Activated CD4-positive, alpha-beta T cell treated with anti-CD3 and anti-CD28 coated beads for 4 hours (primary cell): ENCODE measurements at regions not wholly inside any gene's neighbourhood (a gene's known extent, or its start where the extent isn't known, plus 50 kb on each side); places are given as distances from the start of the nearest gene placed in this dataset.
"Not testable (repeated sequence)": the region's sequence is repeated elsewhere in the genome, so short reads cannot be mapped to it uniquely, and the experiment has no call there.

ENCODE experiments used
- DNase-seq, 2 donors: peaks; one replicate each; pipeline ENCODE4 v3.0.0-alpha.2; 2020

DNA sequence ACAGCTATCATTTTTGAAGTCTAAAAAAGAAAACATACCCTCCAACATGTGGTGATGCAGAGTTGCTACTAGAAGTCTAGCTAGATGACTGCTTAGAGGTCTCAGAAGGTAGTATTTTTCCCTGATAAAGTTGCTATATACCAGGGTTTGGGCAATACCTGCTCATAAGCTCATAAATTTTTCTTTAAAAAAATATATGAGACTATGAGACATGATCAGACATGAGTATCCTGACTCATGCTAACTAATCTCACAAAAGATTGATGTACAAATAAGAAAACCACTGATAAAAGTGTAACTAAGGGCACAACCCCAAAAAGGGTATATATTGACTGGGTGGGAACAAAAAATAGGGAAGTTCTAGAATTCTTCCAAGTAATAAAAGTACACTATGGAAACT is 740.9 kb downstream of the METTL15 start:
- no peak for DNase-seq

- no peak for DNase-seq
These were observed 734.5 kb downstream of the METTL15 start for GRCh38 chr11:28842716-28843115.

- DNase-seq, result no peak
These were observed 730.6 kb downstream of the METTL15 start for GRCh38 chr11:28838741-28839140.

DNA sequence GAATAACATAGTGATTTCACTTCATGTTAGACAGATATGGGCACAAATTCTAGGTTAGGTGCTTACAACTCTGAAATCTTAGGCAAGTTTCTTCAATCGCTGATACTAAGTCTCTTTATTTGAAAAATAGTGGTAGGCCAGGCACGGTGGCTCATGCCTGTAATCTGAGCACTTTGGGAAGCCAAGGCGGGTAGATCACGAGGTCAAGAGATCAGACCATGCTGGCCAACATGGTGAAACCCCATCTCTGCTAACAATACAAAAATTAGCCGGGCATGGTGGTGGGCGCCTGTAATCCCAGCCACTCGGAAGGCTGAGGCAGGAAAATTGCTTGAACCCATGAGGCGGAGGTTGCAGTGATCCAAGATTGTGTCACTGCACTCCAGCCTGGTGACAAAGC is 729.4 kb downstream of the METTL15 start:
- DNase-seq, result no peak

DNA sequence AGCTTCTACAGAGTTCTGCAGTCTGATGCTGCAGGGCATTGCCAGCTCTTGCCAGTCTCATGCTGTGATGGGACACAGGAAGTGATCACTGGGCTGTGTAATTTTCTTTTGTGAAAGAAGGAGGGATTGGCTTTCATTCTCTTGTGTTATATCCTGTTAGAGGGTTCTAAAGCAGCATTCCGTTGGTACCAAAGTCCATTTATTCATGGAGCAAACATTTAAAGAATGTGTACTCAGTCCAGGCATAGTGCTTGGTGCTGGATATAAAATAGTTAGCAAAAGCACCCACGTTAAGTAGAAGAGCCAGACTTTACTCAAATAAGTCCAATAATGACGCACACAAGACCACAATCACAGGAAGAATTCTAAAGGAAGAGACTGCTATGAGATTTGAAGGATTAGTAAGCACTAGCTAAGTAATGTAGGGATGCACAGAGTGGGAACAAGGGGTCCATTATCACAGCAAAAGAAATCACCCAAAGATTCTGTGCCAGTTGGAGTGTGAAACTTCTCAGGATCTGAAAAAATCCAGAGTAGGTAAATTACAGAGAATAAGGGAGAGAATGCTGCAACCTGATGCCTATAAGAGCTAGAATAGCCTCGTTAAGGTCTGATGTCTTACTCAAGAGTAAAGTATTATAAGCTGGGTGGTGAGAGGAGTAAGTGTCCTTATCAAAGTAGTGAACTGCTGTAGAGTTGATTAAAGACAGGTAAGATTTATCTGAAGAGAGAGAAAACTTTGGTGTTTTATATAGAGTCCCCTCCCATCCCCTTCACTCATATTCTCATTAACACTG is 728.3 kb downstream of the METTL15 start:
- DNase-seq, result no peak

DNA sequence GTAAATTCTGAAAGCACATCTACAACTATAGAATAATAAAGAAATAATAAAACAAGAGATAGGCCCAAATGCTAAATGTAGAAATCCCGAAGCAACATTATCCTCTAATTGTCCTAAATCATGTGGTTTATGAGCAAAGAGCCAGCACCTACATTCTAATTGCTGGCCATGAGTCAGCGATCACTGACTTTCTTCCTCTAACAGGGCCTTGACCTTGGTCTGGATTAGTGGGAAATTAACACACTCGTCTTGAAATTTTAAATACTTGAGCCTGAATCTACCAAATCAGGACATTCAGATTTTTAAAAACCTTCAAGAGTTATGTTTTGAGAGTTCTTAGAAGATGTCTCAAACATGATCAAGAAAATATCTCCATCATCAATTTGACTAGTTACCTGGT is 727.6 kb downstream of the METTL15 start:
- no peak for DNase-seq

DNA sequence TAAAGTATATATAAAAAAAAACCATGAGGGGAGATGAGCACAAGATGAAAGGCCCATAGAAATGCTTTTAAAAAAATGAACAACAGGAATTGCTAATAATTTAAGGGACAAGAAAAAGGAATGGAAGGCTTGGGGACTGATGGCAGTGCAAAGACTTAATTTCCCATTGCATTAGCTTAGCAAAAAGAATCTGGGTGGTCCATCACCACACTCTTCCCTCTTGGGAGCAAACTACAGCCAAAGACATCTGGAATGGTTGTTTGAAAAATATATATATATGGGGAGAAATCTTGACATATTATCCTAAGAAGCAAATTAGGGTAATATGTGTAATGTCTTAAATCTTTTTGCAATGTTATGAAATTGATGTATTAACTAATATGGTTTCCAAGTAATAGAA is 727.1 kb downstream of the METTL15 start:
- DNase-seq, result no peak

- no peak for DNase-seq
These were observed 726.7 kb downstream of the METTL15 start for GRCh38 chr11:28834877-28835276.

DNA sequence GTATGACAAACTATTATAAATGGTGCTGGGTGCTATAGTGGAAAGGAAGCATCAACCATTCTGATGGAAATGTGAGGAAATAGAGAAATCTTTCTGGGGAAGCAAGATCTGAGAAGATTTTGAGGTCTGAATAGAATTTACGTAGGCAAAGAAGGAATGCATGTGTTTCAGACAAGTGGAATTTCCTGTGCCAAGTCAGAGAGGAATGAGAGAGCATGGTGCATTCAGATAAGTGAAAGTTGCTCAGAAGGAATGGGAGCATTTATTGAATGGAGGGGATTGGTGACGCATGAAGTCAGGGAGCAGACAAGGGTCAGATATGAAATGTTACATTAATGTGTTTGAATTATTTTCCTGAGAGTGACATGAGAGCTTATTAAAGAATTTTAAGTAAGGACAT is 725.5 kb downstream of the METTL15 start:
- no peak for DNase-seq

DNA sequence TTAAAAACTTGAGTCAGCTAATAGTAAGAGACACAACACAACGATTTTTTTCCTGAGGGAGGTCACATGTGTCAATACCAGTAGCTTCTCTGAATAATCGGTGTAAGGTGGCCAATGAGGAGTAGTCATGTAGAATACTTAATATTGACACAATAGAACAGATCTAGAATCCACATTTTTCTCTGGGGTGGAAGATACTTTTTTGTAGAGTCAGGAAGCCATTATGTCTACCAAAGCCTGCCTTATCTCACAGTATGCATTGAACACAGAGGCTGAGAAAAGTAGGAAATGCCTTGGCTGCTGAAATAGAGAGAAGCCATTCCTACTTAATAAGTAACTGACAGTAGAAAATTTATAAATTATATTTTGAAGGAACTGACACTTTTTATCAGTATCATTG is 725.0 kb downstream of the METTL15 start:
- DNase-seq, result no peak

DNA sequence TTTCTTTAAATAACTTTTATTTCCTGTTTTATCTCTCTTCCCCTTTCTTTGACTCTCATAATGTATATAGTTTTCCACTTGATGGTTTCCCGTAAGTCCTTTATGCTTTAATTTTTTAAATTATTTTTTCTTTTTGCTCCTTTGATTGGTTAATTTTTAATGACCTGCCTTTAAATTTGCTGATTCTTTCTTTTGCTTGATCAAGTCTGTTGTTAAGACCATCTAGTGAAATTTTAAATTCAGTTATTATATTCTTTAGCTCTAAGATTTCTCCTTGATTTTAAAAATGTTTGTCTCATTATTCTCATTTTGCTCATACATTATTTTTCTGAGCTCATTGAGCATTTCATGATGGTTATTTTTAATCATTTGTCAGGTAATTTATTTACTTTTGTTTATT is 718.6 kb downstream of the METTL15 start:
- DNase-seq, result no peak

GRCh38 chr11:28822576-28822975 is 714.4 kb downstream of the METTL15 start:
- DNase-seq, result no peak

DNA sequence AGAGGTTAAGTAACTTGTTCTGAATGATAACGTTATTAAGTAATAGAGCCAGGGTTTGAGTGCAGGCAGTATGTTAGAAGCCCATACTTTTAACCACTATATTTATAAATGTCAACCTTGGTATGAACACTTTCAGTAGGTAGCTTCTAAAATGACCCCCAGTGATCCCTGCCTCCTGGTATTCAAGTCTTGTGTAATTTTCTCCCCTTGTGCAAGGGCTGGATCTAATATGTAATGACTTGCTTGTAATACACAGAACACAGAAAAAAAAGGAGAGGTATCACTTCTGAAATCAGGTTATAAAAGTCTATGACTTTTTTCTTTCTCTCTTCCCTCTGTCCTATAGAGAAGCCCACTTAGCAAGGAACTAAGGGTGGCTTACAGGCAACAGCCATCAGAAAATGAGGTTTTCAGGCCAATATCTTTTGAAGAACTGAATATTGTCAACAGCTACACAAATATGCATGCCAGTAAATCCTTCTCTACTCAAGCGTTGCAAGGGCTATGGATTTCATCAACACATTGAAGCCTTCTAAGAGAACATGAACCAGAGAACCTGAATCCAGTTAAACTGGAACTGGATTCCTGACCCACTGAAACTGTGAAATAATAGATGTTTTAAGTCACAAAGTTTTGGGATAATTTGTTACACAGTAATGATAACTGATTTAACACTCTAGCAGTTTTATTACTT is 712.3 kb downstream of the METTL15 start:
- DNase-seq, result no peak

DNA sequence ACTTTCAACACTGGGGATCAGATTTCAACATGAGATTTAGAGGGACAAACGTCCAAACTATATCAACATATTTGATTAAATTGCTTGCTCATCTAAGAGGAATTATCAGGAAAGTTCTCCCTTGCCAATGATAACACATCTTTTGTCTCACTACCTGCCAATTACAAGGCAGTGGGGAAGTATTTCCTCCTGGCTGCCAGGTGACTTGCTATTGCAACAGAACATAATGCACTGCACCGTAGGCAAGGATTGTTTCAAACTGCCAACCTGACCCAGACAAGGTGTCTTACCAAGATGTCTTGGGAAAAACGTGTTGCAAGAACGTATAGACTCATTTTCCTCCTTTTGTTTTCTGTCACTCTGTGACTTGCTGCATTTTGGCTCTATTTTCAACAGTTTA is 711.6 kb downstream of the METTL15 start:
- no peak for DNase-seq

GRCh38 chr11:28815110-28815509 is 706.9 kb downstream of the METTL15 start:
- no peak for DNase-seq

DNA sequence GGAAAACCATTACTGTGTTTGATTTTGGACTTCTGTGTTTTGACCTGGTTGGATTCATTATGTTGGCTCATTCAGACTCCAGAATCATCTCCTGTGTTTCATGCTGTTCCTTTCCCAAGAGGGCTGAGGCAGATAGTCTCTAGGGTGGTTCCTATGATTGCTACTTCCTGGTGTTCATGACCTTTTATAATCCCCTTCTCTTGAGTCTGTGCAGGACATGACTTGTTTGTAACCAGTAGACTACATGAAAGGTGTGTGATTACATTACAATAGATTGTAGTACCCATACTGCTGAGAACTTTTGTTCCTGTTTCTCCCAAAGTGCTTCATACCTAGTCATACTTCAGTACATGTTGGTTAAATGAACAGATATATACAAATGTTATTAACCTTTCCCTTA is 700.6 kb downstream of the METTL15 start:
- no peak for DNase-seq

DNA sequence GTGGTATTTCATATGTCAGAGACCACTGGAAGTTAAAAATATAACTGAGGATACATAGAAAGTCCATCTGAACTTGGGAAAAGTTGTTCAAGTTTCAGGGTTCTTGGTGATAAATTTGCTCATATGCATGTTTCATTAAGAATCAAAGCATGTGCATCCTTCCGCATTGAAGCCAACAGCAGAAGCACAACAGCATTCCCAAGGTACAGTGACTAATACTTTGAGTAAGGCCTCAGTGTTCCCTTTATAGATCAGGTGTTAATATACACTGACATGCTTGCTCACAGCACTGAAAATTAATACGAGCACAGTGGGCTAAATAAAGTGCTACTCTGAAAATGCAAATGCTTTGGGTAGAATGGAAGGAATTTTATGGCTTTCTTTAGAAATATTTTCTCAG is 691.1 kb downstream of the METTL15 start:
- DNase-seq, result no peak

DNA sequence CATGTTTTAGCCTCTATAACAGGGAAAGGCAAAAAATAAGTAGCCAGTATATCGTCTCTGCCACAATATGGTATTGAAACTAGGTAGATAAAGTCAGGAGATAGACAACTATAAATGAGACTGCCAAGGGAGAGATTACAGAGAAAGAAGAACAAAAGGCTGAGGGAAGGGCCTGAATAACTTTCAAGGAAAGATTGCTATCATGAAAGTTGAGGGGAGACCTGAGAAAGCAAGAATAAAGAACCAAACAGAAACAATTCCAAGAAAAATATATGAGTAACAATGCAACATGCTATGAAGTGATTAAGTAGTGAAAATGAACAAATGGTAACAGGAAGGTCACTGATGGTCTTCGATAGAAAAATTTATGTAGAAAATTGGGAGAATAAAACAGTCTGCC is 690.1 kb downstream of the METTL15 start:
- DNase-seq, result no peak

DNA sequence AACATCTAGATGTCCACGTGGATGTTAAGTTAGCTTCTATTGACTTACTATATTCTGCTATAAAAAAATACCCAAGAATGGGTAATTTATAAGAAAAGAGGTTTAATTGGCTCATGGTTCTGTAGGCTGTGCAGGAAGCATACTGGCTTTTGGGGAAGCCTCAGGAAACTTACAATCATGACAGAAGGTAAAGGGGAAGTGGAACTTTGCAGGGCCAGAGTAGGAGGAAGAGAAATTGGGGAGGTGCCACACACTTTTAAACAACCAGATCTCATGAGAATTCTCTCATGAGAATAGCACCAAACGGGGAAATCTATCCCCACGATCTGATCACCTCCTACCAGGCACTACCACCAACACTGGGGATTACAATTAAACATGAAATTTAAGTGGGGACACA is 689.3 kb downstream of the METTL15 start:
- DNase-seq, result no peak

- DNase-seq, result no peak
These were observed 686.2 kb downstream of the METTL15 start for GRCh38 chr11:28794405-28794804.

GRCh38 chr11:28793282-28793738 is 685.1 kb downstream of the METTL15 start:
- DNase-seq, result no peak

- DNase-seq, result no peak
These were observed 684.7 kb downstream of the METTL15 start for GRCh38 chr11:28792856-28793255.

DNA sequence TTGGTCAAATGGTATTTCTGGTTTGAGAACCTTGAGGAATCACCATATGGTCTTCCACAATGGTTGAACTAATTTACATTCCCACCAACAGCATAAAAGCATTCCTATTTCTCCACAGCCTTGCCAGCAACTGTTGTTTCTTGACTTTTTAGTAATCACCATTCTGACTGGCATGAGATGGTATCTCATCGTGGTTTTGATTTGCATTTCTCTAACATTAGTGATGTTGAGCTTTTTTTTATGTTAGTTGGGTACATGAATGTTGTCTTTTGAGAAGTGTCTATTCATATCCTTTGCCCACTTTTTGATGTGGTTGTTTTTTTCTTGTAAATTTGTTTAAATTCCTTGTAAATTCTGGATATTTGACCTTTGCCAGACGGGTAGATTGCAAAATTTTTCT is 679.7 kb downstream of the METTL15 start:
- not testable (repeated sequence) for DNase-seq

GRCh38 chr11:28777126-28777525 is 668.9 kb downstream of the METTL15 start:
- DNase-seq, result no peak

- DNase-seq, result no peak
These were observed 665.4 kb downstream of the METTL15 start for GRCh38 chr11:28773606-28774005.
